CD4-positive, alpha-beta T cell treated with Interleukin-2 at 100 ng/mL for 4 hours (primary cell): ENCODE measurements at regions not wholly inside any gene's neighbourhood (a gene's known extent, or its start where the extent isn't known, plus 50 kb on each side); places are given as distances from the start of the nearest gene placed in this dataset.
"Not testable (repeated sequence)": the region's sequence is repeated elsewhere in the genome, so short reads cannot be mapped to it uniquely, and the experiment has no call there.

Source experiments
- DNase-seq: peaks from one replicate; pipeline ENCODE4 v3.0.0-alpha.2; 2020; ENCODE audit warnings: low spot score

DNA sequence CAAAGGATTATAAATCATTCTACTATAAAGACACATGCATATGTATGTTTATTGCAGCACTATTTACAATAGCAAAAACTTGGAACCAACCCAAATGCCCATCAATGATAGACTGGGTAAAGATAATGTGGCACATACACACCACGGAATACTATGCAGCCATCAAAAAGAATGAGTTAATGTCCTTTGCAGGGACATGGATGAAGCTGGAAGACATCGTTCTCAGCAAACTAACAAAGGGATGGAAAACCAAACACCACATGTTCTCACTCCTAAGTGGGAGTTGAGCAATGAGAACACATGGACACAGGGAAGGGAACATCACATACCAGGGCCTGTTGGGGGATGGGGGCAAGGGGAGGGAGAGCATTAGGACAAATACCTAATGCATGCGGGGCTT is 133.2 kb downstream of the ATXN3L start:
- not testable (repeated sequence) for DNase-seq

DNA sequence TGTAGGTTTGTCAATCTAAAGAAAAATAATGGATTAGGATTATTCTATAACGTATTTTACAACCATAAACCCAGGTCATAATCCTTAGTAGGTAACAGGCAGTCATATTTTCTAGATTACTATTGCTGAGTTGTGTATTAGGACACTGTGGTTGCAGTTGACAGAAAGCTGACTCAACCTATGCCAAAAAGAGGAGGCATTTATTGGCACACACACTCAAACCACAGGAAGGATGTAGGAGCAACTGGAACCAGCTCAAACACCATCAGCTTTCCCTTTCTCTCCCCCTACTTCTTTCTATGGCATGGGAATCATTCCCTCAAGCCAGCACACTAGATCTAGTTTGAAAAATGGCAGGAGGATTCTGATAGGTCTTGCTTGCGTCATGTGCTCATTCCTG is 136.4 kb upstream of the FAM9C start:
- no peak for DNase-seq

GRCh38 chrX:13179586-13179985 is 135.2 kb upstream of the FAM9C start:
- no peak for DNase-seq

GRCh38 chrX:13179100-13179499 is 134.7 kb upstream of the FAM9C start:
- DNase-seq = no peak

GRCh38 chrX:13177921-13178566 is 133.6 kb upstream of the FAM9C start:
- DNase-seq = no peak

- DNase-seq = no peak
These were observed 130.6 kb upstream of the FAM9C start for GRCh38 chrX:13175056-13175455.

DNA sequence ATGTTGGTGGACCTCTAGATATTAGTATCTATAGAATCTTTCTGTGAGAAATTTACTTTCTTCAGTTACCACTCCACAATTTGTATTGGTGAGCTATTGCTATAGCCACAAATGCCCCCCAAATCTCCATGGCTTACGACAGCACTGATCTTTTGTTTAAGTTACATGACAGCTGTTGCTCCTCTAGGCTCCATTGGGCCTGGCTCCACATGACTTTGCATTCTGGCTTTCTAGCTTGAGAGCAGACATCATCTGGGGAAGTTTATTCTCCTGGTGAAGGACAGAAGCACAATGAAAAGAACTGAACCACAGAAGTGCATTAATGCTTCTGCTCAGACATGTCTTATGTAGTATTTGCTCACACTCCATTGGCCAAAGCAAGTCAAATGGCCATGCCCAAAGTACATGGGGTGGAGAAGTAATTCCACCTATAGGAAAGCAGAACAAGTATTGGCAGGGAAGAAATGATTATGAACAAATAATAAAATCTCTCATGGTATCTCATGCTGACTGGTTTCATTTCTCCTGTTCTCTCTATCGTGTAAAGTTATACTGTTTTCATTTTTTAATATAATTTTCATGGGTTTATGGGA is 126.6 kb upstream of the FAM9C start:
- DNase-seq = no peak

- no peak for DNase-seq
These were observed 125.3 kb upstream of the FAM9C start for GRCh38 chrX:13169684-13170083.

DNA sequence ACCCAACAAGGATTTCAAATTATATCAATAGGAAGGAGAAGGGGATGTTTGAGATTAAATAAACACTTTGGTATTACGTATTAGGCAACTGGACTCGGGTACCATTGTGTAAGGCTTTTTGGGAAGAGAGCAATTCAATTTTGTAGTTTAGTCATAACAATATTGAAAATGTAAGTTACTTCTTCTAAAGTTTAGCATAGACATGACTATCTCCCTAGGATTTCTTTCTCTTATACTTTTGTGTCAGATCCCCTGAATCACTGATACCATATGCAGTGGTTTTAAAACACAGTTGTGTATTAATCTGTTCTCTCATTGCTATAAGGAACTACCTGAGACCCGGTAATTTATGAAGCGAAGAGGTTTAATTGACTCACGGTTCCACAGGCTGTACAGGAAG is 123.8 kb upstream of the FAM9C start:
- no peak for DNase-seq

DNA sequence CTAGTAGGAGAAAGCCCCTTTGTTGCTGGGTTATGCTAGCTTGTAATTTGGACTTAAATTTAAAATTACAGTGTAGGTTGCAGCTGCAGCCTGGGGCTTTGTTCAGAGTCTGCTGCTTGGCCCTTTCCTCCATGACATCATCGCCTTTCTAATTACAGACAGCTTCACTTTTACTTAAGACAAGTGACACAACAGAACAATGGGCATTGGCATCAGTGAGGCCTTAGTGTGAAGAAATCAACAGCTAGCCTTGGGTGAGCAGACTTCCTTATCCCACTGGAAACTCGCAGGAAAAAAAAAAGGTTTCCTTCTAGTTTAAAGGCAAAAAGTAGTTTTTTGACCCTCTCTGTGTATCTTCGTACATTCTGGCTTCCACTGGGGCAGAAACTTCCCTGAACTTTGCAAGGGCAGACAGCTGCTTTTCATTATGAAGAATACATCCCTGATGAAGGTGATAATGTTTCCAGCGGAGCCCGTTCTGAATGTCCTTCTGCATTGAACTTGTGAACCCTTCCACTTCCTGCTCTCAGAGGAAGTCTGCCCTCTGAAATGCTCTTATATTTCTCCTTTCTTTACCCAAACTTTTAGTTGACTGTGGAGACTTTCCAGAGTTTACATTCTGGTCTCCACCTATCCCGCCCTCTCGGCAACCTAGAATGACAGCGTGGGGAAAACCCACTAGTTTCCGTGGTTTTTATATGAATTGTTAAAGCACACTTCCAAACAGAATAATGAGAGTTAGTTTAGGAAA is 123.2 kb upstream of the FAM9C start:
- DNase-seq = peak; percentile 26

- no peak for DNase-seq
These were observed 121.1 kb upstream of the FAM9C start for GRCh38 chrX:13165266-13166189.

DNA sequence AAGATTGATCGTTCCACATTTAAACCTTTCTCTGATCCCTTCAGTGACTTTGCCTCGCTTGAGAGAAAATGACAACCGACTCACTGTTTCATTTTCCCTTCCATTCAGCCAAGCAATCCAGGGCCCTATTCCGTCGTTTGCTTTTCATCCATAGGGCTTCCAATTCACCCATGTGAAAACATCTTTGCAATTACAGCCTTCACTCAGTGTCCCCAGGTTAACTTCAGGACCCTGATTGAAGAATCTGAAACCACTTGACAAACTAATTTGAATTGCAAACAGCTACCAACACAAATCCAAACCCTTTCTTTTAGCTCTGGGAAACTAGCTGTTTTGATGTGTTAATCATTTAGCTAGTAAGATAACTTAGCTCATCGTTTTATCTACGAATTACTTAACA is 120.2 kb upstream of the FAM9C start:
- DNase-seq = no peak

DNA sequence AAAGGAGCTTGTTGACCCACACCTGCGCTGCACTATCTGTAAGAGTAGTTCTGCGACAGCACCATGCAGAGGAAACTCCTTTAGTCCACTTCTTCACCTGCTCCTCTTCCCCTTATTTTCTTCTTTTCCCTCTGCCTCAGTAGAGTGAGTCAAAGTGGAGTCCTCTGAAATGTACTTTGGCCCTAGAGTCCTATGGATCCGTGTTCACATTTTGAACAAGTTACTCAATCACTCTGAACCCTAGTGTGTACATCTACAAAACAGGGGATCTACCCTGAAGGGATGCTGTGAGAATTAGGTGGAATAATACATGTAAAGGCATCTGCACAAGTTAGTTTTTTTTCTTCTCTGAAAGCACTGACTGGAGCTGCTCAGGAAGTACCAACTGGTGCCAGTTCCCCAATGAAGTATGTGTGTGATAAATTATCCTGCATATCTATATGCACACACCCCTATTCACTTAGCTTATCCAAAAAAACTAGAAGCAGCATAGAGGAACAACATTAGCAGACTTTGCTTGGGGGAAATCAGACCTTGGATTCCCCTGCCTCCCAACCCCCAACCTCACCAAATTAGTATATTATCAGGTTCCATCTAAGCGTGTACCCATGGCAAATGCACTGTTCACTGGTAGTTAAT is 118.5 kb upstream of the FAM9C start:
- DNase-seq = no peak

GRCh38 chrX:13159886-13160285 is 115.5 kb upstream of the FAM9C start:
- no peak for DNase-seq

DNA sequence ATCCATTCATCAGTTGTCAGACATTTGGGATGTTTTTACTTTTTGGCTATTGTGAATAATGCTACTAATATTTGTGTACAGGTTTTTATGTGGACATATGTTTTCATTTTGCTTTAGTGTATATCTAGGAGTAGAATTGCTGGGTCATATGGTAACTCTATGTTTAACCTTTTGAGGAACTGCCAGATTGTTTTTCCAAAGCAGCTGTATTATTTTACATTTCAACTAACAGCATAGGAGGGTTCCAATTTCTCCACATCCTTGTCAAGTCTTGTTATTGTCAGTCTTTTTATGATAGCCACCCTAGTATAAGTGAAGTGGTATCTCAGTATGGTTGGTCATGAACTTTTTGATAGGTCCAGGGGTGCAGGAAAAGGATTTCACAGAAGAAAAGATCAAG is 114.5 kb upstream of the FAM9C start:
- DNase-seq = no peak

DNA sequence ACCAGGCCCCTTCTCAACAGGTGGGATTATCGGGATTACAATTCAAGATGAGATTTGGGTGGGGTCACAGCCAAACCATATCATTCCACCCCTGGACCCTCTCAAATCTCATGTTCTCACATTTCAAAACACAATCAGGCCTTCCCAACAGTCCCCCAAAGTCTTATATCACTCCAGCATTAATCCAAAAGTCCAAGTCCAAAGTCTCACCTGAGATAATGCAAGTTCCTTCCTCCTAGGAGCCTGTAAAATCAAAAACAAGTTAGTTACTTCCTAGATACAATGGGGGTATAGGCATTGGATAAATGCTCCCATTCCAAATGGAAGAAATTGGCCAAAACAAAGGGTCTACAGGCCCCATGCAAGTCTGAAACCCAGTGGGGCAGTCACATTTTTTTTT is 111.1 kb upstream of the FAM9C start:
- DNase-seq = not testable (repeated sequence)

DNA sequence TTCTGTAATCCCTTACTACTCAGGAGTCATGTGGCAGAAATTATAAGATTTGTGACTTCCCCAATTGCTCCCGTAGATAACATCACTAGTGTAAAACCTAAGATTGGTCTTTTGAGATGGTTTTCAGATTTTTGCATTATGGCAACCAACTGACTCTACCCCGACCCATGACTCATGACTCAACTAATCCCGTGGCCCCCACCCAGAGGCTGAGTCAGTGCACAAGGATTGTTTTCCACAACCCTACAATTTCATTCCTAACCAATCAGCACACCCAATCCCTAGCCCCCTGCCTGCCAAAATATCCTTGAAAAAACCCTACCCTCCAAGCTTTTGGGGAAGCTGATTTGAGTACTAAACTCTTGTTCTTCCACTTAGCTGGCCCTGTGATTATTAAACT is 109.4 kb upstream of the FAM9C start:
- no peak for DNase-seq

DNA sequence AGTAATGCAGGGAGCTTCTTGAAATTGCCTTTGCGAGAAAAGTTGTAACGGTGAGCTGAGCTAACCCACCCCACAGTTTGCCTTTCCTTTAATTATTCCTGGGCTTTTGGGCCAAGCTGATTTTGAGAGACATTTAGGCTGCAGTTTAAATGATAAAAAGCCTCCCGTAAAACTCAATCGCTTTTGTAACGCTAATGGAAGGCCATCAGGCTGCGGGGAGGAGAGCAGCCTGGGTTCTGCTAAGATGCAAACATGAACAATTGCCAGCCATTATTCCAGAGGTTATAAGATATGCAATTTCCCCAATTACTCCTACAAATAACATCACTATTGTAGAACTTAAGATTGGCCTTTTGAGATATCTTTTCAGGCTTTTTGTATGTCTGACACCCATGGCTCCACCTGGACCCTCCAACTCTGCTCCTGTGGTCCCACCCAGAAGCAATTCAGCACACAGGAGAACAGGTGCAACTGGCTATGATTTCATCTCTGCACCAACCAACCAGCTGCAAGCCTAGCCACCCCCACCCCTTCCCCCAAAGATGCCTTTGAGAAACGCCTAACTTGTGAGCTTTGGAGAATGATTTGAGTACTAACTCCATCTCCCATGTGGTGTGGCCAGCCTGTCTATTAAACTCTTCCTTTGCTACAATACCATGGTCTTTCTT is 108.2 kb upstream of the FAM9C start:
- DNase-seq = no peak

DNA sequence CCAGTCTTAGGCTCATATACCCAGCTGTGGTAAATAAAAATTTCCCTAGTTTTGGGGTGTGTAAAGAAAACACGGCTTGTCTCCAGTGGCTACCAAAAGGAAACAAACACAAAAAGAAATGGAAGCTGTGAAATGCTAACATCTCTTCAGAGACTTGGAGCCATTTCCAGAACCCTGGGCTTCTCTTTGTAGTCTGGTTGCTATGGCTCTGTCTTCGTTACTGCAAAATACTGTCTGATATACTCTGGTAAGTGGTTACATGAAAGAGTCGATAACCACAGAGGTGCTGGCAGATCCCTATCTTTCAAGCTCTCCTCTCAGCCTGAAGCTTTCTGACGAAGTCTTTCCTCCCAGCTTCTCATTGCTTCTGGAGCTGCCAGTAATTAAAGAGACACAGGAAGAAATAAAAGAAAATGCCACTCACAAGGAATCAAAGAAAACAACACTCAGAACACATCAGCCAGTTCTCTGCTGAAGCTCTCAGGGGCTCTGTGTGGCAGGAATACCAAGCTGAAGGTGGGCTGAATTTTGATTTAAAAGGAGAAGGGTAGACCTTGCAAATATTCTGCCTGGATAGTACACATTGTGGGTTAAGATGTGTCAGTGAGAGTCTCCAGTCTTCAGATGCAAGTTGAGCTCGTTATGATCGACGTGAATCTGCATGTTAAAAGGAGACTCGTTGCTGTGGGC is 107.6 kb upstream of the FAM9C start:
- DNase-seq = peak; percentile 80

GRCh38 chrX:13149702-13150350 is 105.4 kb upstream of the FAM9C start:
- DNase-seq = no peak
